IMR-90 (cell line): ENCODE measurements at regions not wholly inside any gene's neighbourhood (a gene's known extent, or its start where the extent isn't known, plus 50 kb on each side); places are given as distances from the start of the nearest gene placed in this dataset.

Experiments
- FOS ChIP-seq: fragments of 150-350 bp; IDR thresholded peaks from 2 replicates; pipeline ENCODE4 v1.6.1; 2016; ENCODE audit warnings: low read depth, low read length
- MXI1 ChIP-seq: IDR thresholded peaks from 2 replicates; pipeline ENCODE4 v1.6.1; 2012; ENCODE audit warnings: low read depth, mild to moderate bottlenecking, low read length, moderate library complexity, borderline replicate concordance
- POLR2A ChIP-seq: IDR thresholded peaks from 2 replicates; pipeline ENCODE4 v1.6.1; 2012; ENCODE audit warnings: mild to moderate bottlenecking, low read depth, low read length
- RAD21 ChIP-seq: IDR thresholded peaks from 2 replicates; pipeline ENCODE4 v1.6.1; 2012; ENCODE audit warnings: low read length, improper control_type of control experiment
- RFX5 ChIP-seq: IDR thresholded peaks from 2 replicates; pipeline ENCODE4 v1.8.0; 2012; ENCODE audit warnings: low read depth, mild to moderate bottlenecking, low read length, moderate library complexity
- SMC3 ChIP-seq: fragments of 150-350 bp; IDR thresholded peaks from 2 replicates; pipeline ENCODE4 v1.6.1; 2016; ENCODE audit warnings: low read depth, mild to moderate bottlenecking, antibody characterized with exemption, low read length, moderate library complexity
- TF ChIP-seq, protein P1 (sequence below): conservative IDR thresholded peaks from 2 replicates; pipeline ENCODE4 v1.5.1; 2012; ENCODE audit warnings: mild to moderate bottlenecking, low read depth, low read length, improper control_type of control experiment
- TF ChIP-seq, protein P2 (sequence below): fragments of 150-350 bp; IDR thresholded peaks from 2 replicates; pipeline ENCODE4 v1.6.1; 2017; ENCODE audit warnings: mild to moderate bottlenecking, antibody characterized with exemption, low read length, low read depth

- TF ChIP-seq, protein P1, sequence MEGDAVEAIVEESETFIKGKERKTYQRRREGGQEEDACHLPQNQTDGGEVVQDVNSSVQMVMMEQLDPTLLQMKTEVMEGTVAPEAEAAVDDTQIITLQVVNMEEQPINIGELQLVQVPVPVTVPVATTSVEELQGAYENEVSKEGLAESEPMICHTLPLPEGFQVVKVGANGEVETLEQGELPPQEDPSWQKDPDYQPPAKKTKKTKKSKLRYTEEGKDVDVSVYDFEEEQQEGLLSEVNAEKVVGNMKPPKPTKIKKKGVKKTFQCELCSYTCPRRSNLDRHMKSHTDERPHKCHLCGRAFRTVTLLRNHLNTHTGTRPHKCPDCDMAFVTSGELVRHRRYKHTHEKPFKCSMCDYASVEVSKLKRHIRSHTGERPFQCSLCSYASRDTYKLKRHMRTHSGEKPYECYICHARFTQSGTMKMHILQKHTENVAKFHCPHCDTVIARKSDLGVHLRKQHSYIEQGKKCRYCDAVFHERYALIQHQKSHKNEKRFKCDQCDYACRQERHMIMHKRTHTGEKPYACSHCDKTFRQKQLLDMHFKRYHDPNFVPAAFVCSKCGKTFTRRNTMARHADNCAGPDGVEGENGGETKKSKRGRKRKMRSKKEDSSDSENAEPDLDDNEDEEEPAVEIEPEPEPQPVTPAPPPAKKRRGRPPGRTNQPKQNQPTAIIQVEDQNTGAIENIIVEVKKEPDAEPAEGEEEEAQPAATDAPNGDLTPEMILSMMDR = no peak
- no peak for TF ChIP-seq POLR2A
- no peak for TF ChIP-seq SMC3
- TF ChIP-seq RFX5 = no peak
- TF ChIP-seq FOS = no peak
- no peak for TF ChIP-seq RAD21
- no peak for TF ChIP-seq MXI1
- TF ChIP-seq, protein P2, sequence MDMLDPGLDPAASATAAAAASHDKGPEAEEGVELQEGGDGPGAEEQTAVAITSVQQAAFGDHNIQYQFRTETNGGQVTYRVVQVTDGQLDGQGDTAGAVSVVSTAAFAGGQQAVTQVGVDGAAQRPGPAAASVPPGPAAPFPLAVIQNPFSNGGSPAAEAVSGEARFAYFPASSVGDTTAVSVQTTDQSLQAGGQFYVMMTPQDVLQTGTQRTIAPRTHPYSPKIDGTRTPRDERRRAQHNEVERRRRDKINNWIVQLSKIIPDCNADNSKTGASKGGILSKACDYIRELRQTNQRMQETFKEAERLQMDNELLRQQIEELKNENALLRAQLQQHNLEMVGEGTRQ = no peak
Observed at GRCh38 chr6:6801005-6801335, 212.4 kb downstream of the LY86 start.
